PC-3 (cell line): ENCODE measurements at regions not wholly inside any gene's neighbourhood (a gene's known extent, or its start where the extent isn't known, plus 50 kb on each side); places are given as distances from the start of the nearest gene placed in this dataset.
"Not testable (repeated sequence)": the region's sequence is repeated elsewhere in the genome, so short reads cannot be mapped to it uniquely, and the experiment has no call there.

ENCODE experiments used
- ATAC-seq: fragments of 200-7000 bp; cut with Tn5 transposase; 2 replicates; pipeline ENCODE4 v1.9.1; 2020; ENCODE audit warnings: mild to moderate bottlenecking, moderate library complexity
- BruUV-seq: library from RNA; stranded (reverse); fragments of 400-500 nt; replicated peaks from 2 replicates; lab custom pipeline; 2021; lab: Mats Ljungman, UMichigan
- CTCF ChIA-PET: fragments of 300-600 bp; sonication (Branson Sonifier 250); formaldehyde crosslinking; loops from one replicate; lab custom pipeline; 2022; ENCODE audit warnings: antibody characterized with exemption; lab: Charles Lee
- POLR2A ChIA-PET: fragments of 300-600 bp; sonication (Branson Sonifier 250); formaldehyde crosslinking; loops from one replicate; lab custom pipeline; 2022; ENCODE audit warnings: antibody characterized with exemption; ENCODE audit not compliant: unreplicated experiment; lab: Charles Lee
- DNase-seq: peaks from one replicate; pipeline ENCODE4 v3.0.0-alpha.2; 2015
- H2AFZ ChIP-seq: fragments of 300-600 bp; sonication (generic); 2 replicates; pipeline ENCODE4 v1.6.0; 2016; ENCODE audit warnings: antibody characterized with exemption, low read length
- H3F3A ChIP-seq: fragments of 300-600 bp; sonication (generic); one replicate; pipeline ENCODE4 v1.6.0; 2017; ENCODE audit warnings: antibody characterized with exemption, low read length, control low read depth, mild to moderate bottlenecking; ENCODE audit not compliant: unreplicated experiment
- H3K27ac ChIP-seq: fragments of 300-600 bp; sonication (generic); 2 replicates; pipeline ENCODE4 v1.5.1; 2016; ENCODE audit warnings: mild to moderate bottlenecking, low read length
- H3K27me3 ChIP-seq: fragments of 300-600 bp; sonication (generic); 2 replicates; pipeline ENCODE4 v1.6.1; 2016; ENCODE audit warnings: low read length, mixed read lengths
- H3K36me3 ChIP-seq: fragments of 300-600 bp; sonication (generic); 2 replicates; pipeline ENCODE4 v1.6.1; 2016; ENCODE audit warnings: low read depth, mixed run types, low read length, mixed read lengths
- H3K4me1 ChIP-seq: fragments of 300-600 bp; sonication (generic); 2 replicates; pipeline ENCODE4 v1.5.1; 2016; ENCODE audit warnings: low read length; ENCODE audit not compliant: insufficient read depth
- H3K4me2 ChIP-seq: fragments of 300-600 bp; sonication (generic); 2 replicates; pipeline ENCODE4 v1.6.0; 2016; ENCODE audit warnings: low read length
- H3K4me3 ChIP-seq: fragments of 300-600 bp; sonication (generic); 2 replicates; pipeline ENCODE4 v1.5.1; 2016; ENCODE audit warnings: mild to moderate bottlenecking, low read length, mixed read lengths
- H3K79me2 ChIP-seq: fragments of 300-600 bp; sonication (generic); 2 replicates; pipeline ENCODE4 v1.6.1; 2017; ENCODE audit warnings: low read length, mixed read lengths
- H3K9ac ChIP-seq: fragments of 300-600 bp; sonication (generic); 2 replicates; pipeline ENCODE4 v1.6.0; 2016; ENCODE audit warnings: mild to moderate bottlenecking, low read length
- H3K9me2 ChIP-seq: fragments of 300-600 bp; sonication (generic); replicated peaks from 2 replicates; pipeline ENCODE4 v1.6.1; 2016; ENCODE audit warnings: mixed run types, low read length, mixed read lengths
- H3K9me3 ChIP-seq: fragments of 300-600 bp; sonication (generic); 2 replicates; pipeline ENCODE4 v1.6.1; 2016; ENCODE audit warnings: low read length, mixed read lengths
- H4K20me1 ChIP-seq: fragments of 300-600 bp; sonication (generic); 2 replicates; pipeline ENCODE4 v1.6.1; 2016; ENCODE audit warnings: low read length, mixed read lengths
- EZH2 ChIP-seq: fragments of 300-600 bp; sonication (generic); IDR thresholded peaks from one replicate; pipeline ENCODE4 v1.6.1; 2017; ENCODE audit warnings: antibody characterized with exemption, mild to moderate bottlenecking, low read length; ENCODE audit not compliant: unreplicated experiment
- EZH2phosphoT487 ChIP-seq: fragments of 300-600 bp; sonication (generic); IDR thresholded peaks from 2 replicates; pipeline ENCODE4 v1.6.1; 2018; ENCODE audit warnings: mild to moderate bottlenecking, antibody characterized with exemption, low read length, borderline replicate concordance
- intact Hi-C: fragments of 100-400 bp; cut with micrococcal nuclease; formaldehyde crosslinking; loops from 2 replicates; pipeline ENCODE4 v1.9.0; 2023
- TF ChIP-seq, protein P1 (sequence below): fragments of 300-600 bp; sonication (generic); conservative IDR thresholded peaks from 2 replicates; pipeline ENCODE4 v1.5.1; 2017; ENCODE audit warnings: antibody characterized with exemption, low read depth, mild to moderate bottlenecking, low read length

DNA sequence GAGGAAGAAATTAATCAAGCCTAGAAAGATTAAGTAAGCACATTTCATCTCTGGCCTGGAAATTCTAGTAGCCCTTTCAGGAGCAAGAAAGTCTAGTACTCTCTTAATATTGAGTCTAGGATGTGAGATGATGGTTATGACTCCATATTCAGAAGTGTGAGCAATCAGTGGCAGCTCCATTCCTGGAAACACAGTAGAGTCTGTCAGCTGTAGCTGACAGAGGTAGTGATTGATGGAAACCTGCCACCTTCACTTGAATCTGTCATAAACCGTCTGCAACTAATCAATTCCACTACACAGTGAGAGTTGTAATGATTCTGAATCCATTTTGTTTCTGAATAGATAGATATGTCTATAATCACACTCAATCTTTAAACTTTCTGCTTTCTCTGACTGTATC is 635.1 kb downstream of the IRS1 start:
- DNase-seq (no peak), ATAC-seq (no peak)
- CTCF ChIA-PET: no interaction called here
- Histone ChIP-seq H3K79me2 (no peaks in the 10 kb centered on the region), H3F3A (no peaks in the 10 kb centered on the region), H3K4me1 (peaks cover 9% of the 10 kb centered on the region), H3K36me3 (no peaks in the 10 kb centered on the region), H3K9ac (no peak overlapping the region), H2AFZ (no peak overlapping the region), H3K4me3 (no peak overlapping the region), H3K27ac (no peak overlapping the region), H4K20me1 (no peaks in the 10 kb centered on the region), H3K27me3 (no peaks in the 10 kb centered on the region), H3K9me3 (no peaks in the 10 kb centered on the region), H3K9me2 (no peaks in the 10 kb centered on the region), H3K4me2 (no peak overlapping the region)
- BruUV-seq: no TSS peak
- intact Hi-C loops: no loop called here
- TF ChIP-seq, protein P1, sequence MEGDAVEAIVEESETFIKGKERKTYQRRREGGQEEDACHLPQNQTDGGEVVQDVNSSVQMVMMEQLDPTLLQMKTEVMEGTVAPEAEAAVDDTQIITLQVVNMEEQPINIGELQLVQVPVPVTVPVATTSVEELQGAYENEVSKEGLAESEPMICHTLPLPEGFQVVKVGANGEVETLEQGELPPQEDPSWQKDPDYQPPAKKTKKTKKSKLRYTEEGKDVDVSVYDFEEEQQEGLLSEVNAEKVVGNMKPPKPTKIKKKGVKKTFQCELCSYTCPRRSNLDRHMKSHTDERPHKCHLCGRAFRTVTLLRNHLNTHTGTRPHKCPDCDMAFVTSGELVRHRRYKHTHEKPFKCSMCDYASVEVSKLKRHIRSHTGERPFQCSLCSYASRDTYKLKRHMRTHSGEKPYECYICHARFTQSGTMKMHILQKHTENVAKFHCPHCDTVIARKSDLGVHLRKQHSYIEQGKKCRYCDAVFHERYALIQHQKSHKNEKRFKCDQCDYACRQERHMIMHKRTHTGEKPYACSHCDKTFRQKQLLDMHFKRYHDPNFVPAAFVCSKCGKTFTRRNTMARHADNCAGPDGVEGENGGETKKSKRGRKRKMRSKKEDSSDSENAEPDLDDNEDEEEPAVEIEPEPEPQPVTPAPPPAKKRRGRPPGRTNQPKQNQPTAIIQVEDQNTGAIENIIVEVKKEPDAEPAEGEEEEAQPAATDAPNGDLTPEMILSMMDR: no peak
- TF ChIP-seq EZH2 (no peak), EZH2phosphoT487 (no peak)
- POLR2A ChIA-PET: no interaction called here

DNA sequence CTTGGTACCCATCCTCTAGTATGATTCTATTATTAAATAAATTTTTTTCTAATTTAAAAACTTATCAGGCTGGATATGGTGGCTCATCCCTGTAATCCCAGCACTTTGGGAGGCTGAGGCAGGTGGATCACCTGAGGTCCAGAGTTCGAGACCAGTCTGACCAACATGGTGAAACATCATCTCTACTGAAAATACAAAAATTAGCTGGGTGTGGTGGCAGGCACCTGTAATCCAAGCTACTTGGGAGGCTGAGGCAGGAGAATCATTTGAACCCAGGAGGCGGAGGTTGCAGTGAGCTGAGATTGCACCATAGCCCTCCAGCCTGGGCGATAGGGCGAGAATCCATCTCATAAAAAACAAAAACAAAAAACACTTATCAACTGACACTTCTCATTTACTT is 639.0 kb downstream of the IRS1 start:
- H3K9me3 ChIP-seq, H3K79me2 ChIP-seq, H3K36me3 ChIP-seq, H2AFZ ChIP-seq, H3K4me3 ChIP-seq, H3K4me2 ChIP-seq, H3K9ac ChIP-seq, H3F3A ChIP-seq, BruUV-seq, H4K20me1 ChIP-seq, H3K27ac ChIP-seq, ATAC-seq, CTCF ChIA-PET, H3K27me3 ChIP-seq, intact Hi-C loops, DNase-seq, POLR2A ChIA-PET, H3K9me2 ChIP-seq: not testable (repeated sequence)
- peaks cover 11% of the 10 kb centered on the region for H3K4me1 ChIP-seq

DNA sequence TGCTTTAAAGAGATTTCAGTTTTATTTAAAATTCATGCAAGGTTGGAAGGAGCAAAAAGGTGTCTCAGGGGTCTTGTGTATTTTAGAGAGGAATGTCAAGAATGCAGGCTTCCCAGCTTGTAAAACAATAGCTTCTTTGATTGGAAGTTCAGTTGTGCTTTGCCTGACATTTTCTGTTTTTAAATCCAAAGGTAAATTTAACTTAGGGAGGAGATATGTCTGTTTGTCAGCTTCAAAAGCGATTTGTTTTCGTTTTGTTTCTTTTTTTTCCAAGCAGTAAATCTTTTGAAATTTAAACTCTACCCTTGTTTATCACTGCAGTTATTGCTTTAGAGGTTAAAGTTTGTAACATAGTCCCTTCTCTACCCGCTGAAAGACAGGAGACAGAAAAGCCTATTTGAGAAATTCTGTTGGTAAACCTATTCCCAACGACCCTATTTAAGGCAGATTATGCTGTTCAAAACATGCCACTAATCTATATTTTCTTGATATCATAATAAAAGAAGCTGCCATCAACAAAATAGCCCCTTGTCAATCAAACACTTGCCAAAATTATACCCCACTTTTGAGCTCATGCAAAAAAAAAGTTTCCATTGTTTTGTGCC is 639.6 kb downstream of the IRS1 start:
- Histone ChIP-seq H3K36me3 (no peaks in the 10 kb centered on the region), H3K27ac (0 out of 2 replicates have a peak overlapping the region, but pooled peaks have one; percentile 3), H3K4me1 (peaks cover 11% of the 10 kb centered on the region), H3K4me2 (peak overlapping the region; percentile 63), H3K9me2 (no peaks in the 10 kb centered on the region), H3F3A (no peaks in the 10 kb centered on the region), H3K9me3 (no peaks in the 10 kb centered on the region), H3K9ac (no peak overlapping the region), H2AFZ (peak overlapping the region; percentile 69), H3K4me3 (peak overlapping the region; percentile 43; the same call in 1 of the 2 replicates), H4K20me1 (no peaks in the 10 kb centered on the region), H3K27me3 (no peaks in the 10 kb centered on the region), H3K79me2 (no peaks in the 10 kb centered on the region)
- ChIA-PET POLR2A (no interaction called here), CTCF (no interaction called here)
- no peak for TF ChIP-seq EZH2
- BruUV-seq: no TSS peak
- peak; percentile 66 for DNase-seq
- peak; percentile 61 for ATAC-seq
- intact Hi-C loops: no loop called here

DNA sequence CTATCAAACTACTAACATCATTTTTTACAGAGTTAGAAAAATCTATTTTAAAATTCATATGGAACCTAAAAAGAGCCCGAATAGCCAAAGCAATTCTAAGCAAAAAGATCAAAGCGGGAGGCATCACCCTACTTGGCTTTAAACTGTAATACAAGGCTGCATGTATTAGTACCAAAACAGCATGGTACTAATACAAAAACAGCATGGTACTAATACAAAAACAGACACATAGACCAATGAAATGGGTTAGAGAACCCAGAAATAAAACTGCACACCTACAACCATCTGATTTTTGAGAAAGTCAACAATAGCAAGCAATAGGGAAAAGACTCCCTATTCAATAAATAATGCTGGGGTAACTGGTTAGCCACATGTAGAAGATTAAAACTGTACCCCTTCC is 640.7 kb downstream of the IRS1 start:
- no TSS peak for BruUV-seq
- H3K79me2 ChIP-seq: no peaks in the 10 kb centered on the region
- intact Hi-C loops: no loop called here
- H3F3A ChIP-seq: no peaks in the 10 kb centered on the region
- no peaks in the 10 kb centered on the region for H4K20me1 ChIP-seq
- DNase-seq (no peak), ATAC-seq (no peak)
- no peak overlapping the region for H3K9ac ChIP-seq
- peaks cover 11% of the 10 kb centered on the region for H3K4me1 ChIP-seq
- H3K4me2 ChIP-seq: no peak overlapping the region
- H3K9me3 ChIP-seq: no peaks in the 10 kb centered on the region
- ChIA-PET CTCF (no interaction called here), POLR2A (no interaction called here)
- H3K36me3 ChIP-seq: no peaks in the 10 kb centered on the region
- H3K27me3 ChIP-seq: no peaks in the 10 kb centered on the region
- no peak overlapping the region for H2AFZ ChIP-seq
- no peak overlapping the region for H3K27ac ChIP-seq
- no peaks in the 10 kb centered on the region for H3K9me2 ChIP-seq
- TF ChIP-seq EZH2 (no peak), EZH2phosphoT487 (no peak)
- TF ChIP-seq, protein P1: no peak
- H3K4me3 ChIP-seq: no peak overlapping the region
